Stimulated activated CD4-positive, alpha-beta T cell treated with anti-CD3 and anti-CD28 coated beads, Interleukin-12 subunit alpha, Interleukin-12 subunit beta, amount 100 ng/mL, for 24 hours (primary cell): ENCODE measurements at regions not wholly inside any gene's neighbourhood (a gene's known extent, or its start where the extent isn't known, plus 50 kb on each side); places are given as distances from the start of the nearest gene placed in this dataset.

Experiments used
- DNase-seq, 2 experiments: peaks; one replicate each; pipeline ENCODE4 v3.0.0-alpha.2; 2020; ENCODE audit warnings: low read depth in 2 of 2

GRCh38 chr11:26150031-26150430 lies 181.9 kb upstream of the ANO3 start:
- DNase-seq, result no peak

GRCh38 chr11:26158251-26158650 lies 173.7 kb upstream of the ANO3 start:
- no peak for DNase-seq

- no peak for DNase-seq
Observed at GRCh38 chr11:26162291-26162690, 169.6 kb upstream of the ANO3 start.

GRCh38 chr11:26186389-26186788 lies 145.5 kb upstream of the ANO3 start:
- no peak for DNase-seq

GRCh38 chr11:26187639-26188038 lies 144.3 kb upstream of the ANO3 start:
- no peak for DNase-seq

GRCh38 chr11:26188554-26188953 lies 143.4 kb upstream of the ANO3 start:
- DNase-seq, result no peak

GRCh38 chr11:26191193-26191592 lies 140.7 kb upstream of the ANO3 start:
- no peak for DNase-seq

- DNase-seq, result no peak
Observed at GRCh38 chr11:26193694-26194365, 138.1 kb upstream of the ANO3 start.

GRCh38 chr11:26194881-26195280 lies 137.0 kb upstream of the ANO3 start:
- no peak for DNase-seq

GRCh38 chr11:26198532-26199096 lies 133.3 kb upstream of the ANO3 start:
- no peak for DNase-seq

GRCh38 chr11:26199331-26200095 lies 132.4 kb upstream of the ANO3 start:
- DNase-seq, result no peak

GRCh38 chr11:26201411-26201810 lies 130.5 kb upstream of the ANO3 start:
- DNase-seq, result no peak

GRCh38 chr11:26202754-26203153 lies 129.2 kb upstream of the ANO3 start:
- DNase-seq, result no peak

GRCh38 chr11:26204101-26204500 lies 127.8 kb upstream of the ANO3 start:
- DNase-seq, result no peak

GRCh38 chr11:26204839-26205238 lies 127.1 kb upstream of the ANO3 start:
- no peak for DNase-seq

- no peak for DNase-seq
Observed at GRCh38 chr11:26219183-26220117, 112.5 kb upstream of the ANO3 start.

GRCh38 chr11:26225646-26226045 lies 106.3 kb upstream of the ANO3 start:
- no peak for DNase-seq

- no peak for DNase-seq
Observed at GRCh38 chr11:26227301-26227746, 104.6 kb upstream of the ANO3 start.

- DNase-seq, result no peak
Observed at GRCh38 chr11:26227883-26228502, 103.9 kb upstream of the ANO3 start.

- DNase-seq, result no peak
Observed at GRCh38 chr11:26228778-26229177, 103.2 kb upstream of the ANO3 start.

- no peak for DNase-seq
Observed at GRCh38 chr11:26229257-26229656, 102.7 kb upstream of the ANO3 start.
